HG03196 (cell line): ENCODE measurements at regions not wholly inside any gene's neighbourhood (a gene's known extent, or its start where the extent isn't known, plus 50 kb on each side); places are given as distances from the start of the nearest gene placed in this dataset.

Experiments
- ATAC-seq: cut with Tn5 transposase; IDR thresholded peaks from one replicate; pipeline ENCODE4 v1.9.1; 2021; ENCODE audit not compliant: unreplicated experiment

DNA sequence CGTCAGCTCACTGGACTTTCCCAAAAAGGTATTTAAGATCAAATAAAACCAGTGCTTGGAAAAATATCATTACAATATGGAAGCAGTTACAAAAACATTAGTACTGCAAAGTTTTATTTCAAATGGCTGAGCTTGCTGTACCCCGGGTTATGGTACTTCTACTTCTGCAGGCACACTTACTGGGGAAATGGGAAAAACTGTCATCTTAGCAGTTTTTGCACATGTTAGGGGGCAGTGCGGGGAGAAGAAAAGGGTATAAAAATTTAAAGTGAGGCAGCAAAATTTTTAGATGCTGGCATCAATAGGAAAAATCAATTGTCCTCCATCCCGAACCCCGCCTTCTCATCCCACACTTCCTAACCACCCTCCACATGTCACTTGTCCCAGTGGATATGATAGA is 133.4 kb downstream of the ATG4C start:
- ATAC-seq, result no peak

DNA sequence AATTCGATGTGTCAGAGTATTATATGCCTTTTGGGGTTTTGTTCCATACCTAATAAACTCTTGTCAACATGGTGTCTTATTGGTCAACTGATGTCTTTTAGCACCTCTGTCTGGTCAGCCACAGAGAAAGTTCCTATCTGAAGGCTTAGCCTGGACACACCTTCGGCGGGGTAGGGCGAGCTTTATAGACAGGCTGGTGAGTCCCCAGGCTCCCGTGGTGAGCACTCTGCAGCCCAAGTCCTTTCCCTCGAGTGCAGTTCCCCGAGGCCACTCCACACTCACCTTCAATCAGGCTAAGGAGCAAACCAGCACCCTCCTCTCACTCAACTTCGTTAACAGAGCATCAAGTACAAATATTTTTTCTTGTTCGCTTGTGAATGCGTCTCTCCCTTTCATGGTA is 133.9 kb downstream of the ATG4C start:
- ATAC-seq, result no peak

DNA sequence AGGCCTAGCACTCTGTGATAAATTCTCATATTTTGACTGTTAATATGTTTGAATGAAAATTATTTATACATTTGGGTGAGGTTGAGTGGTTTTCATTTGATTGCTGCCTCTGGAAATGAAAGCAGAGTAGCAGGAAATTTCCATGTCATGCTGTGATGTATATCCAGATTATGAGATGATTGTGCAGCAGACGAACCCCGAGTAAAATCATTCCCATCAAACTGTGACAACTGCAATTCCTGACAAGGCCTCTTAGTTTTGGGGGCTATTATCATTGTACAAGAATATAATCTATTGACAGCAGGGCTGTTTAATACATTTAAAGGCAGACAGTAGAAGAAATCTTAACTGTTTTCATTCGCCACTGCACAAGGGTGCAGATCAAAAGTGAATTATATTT is 134.8 kb downstream of the ATG4C start:
- no peak for ATAC-seq

DNA sequence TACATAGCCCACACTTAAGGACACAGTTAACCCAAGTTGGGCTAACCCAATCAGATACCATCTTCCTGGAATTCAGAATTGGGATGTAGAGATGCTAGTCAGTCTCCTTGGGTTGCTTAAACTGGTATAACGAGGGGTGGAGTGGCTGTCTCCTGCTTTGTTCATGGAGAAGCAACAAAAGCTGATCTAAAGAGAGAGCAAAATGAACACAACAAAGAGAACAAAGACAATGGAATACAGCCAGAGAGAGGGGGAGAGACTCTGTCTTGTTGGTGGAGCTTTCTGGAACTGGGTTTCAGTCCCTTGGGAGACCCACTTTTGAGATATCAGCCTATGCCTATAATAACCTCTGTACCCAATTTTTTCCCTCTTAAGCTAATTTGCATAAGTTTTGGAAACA is 138.1 kb downstream of the ATG4C start:
- no peak for ATAC-seq

DNA sequence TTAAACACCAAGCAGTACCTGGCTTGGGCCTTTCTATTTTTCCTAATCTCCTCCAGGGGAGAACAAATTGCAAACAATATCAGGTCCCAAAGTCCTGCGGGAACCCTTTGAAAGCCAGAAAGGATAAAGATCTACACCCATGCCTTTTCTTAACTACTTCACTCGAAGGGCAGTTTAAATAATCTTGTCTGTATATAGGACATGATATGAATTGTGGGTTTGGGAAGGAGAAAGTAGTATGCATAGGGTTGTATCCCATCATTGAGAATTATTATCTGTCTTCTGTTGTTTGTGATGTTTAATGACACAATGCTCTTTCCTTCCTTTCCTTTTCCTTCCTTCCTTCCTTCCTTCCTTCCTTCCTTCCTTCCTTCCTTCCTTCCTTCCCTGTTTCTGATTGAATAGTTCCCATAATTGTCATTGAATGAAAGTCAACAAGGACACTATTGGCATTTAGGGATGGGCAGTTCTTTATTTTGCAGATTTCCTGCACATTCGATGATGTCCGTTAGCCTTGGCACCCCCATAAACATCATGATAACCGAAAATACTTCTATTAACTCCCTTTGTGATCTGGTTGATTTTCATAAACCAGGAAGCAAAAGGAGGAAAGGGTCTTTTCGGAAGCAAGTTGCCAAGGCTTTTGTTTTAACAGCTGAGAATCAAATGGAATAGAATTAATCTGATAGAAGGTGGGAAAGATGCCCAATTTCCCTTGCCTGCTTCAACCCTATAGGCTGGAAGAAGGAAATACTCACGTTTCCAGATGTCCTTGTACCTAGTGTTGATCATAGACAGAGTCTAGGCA is 141.3 kb downstream of the ATG4C start:
- no peak for ATAC-seq

DNA sequence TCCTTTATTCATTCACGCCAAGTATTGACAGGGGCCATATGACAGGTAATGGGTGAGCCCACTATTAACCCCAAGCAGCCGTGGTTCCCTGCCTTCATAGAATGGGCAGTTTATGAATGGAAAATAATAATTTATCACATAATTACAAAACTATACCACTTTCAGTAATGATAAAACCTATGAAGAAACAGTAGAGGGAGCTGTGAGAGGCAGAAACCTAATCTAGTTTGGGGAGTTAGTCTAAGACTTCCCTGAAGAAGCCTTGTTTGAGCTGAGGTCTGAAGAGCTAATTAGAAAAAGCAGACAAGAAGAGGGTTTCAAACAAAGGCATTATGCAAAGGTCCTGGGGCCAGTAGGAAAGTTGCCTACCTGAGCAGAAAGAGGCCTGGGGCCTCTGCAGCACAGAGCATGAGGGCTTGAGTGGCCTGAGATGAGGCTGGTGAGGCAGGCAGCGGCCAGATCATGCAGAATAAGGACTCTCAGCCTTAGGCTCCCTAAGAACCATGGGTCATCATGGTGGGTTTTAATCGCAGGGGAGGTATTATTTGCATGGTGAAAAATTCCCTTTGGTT is 142.8 kb downstream of the ATG4C start:
- ATAC-seq, result no peak

DNA sequence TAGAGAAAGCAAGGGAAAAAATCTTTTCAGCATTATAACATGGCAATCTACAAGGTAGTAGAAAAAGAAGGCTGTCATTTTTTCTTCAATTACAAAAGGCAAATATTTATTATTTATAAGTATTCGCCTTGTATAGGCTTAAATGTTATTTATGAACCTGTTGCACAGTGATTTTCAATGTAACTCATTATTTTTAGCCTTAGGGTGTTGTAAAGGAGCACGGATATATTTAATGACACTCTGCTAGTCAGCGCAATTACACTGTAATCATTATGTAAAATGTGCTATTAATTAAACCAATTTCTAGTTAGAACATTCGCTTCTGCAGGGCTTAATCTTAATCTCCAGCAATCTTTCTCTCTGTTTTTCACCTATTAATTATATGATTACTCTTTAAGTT is 145.0 kb downstream of the ATG4C start:
- no peak for ATAC-seq

DNA sequence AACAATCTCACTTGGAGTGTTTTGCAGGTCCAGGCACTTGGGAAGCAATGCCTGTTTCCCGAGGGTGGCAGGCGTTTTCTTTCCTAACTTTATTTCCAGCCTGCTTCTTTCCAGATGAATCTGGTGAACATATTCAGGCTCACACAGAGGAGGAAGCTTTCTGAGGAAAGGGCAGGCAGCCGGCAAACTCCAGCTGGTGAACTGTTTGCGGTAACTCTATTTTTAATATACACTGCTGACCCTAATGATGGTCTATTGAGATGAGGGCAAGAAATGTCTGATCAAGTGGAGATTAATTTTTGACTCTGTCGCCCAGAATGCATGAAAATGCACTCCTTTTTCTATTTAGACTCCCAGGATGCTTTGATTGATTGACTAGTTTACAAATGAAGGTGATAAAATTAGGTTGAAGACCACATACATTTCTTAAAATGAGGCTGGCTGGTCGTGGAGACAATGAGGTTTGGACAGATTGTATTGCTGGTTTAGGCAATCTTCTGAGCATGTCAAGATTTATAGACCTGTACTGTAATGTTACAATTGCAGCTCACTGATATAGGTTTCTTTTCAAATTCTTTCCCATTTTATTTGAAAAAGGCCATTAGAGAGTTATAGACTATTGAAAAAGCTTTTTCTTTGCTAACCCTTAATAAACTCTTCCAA is 153.8 kb downstream of the ATG4C start:
- ATAC-seq, result no peak

DNA sequence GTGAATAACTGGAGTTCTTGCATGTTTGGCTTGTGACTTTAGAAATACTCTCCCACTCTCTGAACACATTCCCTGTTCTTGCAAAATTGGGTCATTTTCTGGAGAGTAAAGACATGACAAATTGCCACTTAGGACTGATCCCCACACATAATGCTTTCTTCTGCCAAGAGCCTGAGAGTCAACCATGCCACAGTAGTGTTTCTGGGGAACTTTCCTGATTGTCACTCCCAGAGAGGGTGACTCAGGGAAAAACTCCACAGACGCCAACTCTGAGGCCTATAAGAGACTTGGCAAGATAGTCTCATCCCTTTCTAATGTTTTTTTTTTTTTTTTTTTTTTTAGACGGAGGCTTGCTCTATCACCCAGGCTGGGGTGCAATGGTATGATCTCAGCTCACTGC is 157.8 kb downstream of the ATG4C start:
- ATAC-seq, result no peak

DNA sequence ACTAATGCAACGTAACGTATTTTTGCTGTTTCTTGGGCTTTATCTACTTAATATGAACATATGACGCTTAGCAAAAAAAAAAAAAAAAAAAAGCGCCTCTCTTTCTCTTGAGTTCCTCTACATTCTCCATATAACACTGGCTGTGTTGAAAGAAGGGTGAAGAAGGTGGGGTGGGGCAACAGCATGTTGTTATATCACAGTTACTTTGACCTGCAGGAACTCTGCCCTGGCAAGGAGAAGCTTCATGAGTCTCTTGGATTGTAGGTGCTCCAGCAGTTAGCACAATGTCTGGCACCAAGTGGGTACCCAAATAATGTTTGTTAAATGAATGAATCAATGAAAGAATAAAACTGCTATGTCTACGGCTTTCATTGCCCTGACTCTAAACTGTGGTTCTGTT is 162.6 kb downstream of the ATG4C start:
- ATAC-seq, result no peak

DNA sequence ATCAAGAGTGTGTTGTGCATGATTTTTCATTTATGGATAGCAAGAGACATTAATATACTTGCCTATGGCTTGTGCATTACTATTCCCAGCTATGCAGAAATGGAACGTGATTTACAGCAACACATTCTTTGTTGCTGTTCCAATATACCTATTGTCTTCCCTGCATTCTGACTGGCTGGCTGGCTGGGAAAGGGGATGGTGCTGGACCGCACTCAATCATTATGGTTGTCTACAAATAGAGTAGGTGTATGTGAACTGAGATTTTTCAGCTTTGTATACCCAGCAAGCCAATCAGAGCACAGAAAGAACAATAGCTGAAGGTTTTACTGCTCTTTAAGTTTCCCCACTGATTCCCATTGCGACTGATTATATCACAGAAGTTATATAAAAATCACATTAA is 167.5 kb downstream of the ATG4C start:
- ATAC-seq, result no peak

DNA sequence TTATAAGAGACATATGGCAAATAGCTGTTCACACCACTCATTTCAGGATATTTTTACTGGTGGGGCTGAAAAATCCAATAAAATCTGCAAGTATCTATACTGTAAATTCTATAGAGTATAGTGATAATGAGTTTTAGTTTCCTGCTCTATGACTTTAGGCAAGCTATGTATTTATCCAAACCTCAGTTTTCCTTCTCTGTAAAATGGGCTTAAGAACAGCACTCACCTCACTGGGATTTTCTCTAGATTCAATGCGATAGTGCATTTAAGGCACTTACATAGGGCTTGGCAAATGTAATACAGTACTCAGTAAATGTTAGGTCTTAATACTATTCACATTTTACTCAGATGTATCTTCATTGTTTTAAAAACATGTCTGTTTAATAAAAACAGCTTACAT is 168.7 kb downstream of the ATG4C start:
- ATAC-seq, result no peak

DNA sequence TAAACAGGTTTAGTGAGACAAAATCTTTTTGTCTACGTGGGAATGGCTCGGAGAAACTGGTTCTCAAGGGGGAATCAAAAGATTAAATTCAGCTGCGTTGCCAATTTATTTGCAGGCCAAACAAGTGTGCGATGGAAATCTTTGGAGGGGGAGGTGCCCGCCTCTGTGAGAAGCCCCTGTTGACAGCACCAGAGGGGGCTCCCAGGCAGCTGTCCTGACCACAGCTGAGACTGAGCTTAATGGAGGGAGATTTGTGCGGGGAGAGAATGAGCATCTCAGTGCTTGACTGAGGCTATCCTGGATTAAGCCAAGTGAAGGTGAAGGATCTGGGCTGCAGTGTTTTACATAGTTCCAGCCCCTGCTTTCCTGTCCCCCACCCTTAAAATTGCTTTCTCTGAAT is 169.7 kb downstream of the ATG4C start:
- no peak for ATAC-seq

DNA sequence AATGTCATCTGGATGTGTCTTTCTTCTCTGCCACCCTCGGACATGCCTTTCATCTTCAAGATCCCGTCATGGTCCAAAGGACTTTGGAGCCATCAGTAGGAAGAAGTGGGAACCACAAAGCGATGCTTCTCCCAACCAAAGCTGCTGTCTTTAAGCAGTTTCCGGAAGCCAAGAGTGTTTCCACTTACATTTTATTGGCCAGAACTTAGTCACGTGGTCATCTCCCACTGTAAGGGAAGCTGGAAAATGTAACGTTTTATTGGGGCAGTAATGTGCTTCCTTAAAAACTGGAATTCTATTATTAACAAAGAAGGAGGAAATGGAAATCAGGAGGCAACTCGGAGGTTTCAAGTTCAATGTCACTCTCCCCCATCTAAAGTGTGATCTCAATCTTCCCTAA is 170.8 kb downstream of the ATG4C start:
- no peak for ATAC-seq

DNA sequence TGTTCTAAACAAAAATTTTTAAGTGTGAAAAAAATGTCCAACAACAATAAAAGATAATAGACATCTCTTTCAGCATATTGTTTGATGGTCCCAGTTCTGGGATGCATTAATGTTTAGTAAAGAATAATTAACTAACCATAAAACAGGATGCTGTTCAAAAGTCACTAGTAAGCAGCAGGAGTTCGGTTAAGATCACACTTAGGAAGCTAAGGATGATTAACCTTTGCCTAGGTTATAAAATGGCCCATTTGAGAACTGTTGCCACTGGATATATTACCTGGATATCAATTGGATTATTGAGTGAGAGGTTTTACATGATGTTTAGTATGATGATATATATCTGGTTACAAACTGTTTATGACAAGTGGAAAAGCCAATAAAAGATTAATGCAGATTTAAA is 171.7 kb downstream of the ATG4C start:
- ATAC-seq, result no peak

DNA sequence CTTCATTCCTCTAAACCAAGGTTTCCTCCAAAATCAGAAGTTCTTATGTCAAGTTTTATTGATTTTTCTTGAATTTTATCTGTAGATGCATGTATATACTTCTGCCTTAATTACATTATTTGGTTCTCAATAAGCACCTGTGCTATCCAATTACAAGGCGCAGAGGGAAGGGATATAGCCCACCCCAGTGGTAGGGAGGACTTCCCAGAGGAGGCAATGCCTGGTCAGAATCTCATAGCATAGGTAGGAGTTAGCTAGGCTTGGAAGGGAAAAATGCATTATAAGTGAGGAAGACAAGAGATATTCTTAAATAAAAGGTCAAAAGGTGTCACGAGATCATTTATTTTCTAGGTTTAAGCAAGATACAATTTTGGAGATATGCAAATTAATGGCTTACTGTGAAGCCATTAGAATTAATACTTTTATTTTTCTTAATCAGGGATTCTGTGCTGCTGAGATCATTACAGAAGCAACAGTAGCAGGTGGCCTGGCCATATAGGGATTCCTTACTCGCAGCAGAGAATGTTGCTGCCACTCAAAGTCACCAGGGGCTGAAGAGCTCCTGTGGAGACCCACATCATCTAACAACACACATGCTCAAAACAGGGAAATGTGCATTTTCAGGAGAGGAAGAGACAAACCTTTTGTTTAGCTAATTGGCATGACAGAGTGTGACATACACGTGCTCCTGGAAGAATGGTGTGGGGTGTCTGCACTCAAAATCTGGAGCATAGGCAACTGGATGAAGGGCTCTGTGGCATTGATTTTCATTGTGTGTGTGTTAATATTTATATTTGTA is 178.3 kb downstream of the ATG4C start:
- no peak for ATAC-seq

DNA sequence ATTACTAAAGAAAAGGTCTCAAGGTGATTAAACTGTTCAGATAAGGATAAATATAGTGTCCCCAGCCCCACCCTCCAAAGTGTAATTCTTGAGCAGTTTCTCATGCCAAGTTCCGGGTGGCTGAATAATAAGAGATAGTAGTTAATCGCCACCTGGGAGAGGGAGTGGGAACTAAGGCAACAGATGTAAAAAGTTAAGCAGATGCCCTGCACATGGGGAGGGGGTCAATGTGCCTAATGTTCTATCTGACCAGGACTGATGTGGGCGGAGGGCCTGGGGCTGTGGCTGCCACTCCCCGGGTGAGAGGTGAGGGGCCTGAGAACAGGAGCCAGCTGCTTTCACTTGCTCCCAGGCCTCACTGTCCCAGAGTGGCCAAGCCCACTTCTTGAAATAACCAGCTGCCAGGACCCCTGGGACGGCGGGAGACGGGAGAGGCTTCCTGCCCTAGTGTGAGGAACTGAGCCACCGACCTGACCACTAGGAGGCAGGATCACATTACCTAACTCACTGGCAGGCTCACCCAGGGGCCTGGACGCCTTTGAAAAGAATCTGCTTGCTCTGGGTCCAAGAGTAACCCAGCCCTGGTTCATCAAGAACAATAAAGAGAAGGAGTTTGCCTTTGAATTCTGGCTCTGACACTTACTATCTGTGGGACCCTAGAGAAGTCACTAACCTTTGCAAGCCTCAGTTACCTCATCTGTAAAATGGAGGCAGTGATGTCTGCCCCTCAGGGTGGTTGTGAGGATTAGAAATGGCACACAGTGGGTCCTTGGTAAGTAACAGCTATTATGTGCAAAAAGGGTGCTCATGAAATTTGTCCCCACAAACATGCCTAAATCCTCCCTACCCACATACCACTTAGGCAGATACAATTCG is 179.2 kb downstream of the ATG4C start:
- no peak for ATAC-seq

DNA sequence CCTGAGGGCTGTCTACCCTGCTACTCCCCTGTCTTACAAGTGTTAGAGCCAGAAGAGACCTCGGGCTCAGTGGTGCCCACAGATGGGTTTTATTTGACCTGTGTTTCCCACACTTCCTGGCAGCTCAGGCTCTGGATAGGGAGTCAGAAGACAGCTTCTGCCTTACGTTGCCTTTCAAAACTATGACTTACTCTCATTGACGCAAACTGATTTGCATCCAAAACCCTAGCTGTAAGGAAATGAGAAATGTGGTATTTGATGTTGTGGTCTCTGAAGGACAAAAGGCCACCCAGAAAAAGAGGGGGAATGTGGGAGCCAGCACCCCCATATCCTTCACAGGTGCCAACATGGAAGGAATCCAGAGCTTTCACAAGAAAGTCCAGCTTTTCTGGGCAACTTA is 180.2 kb downstream of the ATG4C start:
- ATAC-seq, result no peak

DNA sequence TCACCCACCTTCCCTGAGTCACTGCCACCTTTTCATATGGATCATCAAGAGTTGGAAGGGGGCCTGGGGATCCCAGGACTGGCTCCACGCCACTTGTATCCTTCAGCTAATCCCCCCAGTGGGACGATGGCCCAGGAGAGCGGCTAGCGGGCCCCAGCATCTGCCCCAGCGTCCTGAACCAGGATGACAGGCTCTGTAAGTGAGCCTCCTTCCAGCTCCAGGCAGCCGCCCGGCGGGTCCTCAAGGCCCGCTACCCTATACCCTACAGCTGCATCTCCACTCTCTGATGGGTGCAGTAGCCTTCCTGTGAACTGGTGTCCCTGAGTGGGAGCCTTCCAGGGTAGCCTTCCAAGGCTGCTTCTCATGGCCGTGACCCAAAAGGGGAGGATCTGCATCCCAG is 183.1 kb downstream of the ATG4C start:
- ATAC-seq, result no peak

DNA sequence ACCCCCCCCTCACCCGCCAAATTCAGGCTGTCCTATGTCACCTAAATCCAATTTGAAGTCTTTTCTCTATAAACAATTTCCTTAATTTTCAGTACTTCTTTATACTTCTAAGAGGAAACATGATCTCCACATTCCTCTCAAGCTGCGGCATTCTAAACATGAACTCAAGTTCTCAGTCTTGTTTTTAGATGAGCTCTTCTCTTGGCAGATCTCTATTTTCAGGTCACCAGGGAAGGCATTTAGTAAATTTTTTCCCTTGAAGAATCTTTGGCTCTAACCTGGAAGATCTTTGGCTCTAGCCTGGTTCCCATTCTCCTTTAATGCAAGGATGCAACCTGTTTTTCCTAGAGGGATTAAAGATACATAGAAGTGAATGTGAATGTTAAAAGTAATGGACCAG is 193.4 kb downstream of the ATG4C start:
- ATAC-seq, result no peak

DNA sequence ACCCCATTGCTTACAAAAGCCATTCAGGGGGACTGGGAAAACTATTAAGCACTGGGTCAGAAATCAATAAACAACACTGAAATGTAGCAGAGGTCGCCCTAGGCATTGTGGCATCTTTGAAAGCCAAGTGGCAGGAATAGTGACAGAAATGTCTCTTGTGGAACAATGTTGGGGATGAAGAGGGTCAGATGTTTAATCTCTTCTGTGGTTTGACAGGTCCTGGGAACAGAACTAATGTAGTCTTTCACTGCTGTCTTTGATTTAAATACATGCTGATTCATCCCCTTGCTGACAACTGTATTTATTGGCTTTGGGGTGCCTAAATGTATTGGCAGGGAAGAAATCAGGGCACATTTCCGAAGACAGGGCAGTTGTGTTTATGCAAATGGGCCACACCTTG is 194.8 kb downstream of the ATG4C start:
- no peak for ATAC-seq
